Nephron progenitor cell (in vitro differentiated cells): ENCODE measurements at regions not wholly inside any gene's neighbourhood (a gene's known extent, or its start where the extent isn't known, plus 50 kb on each side); places are given as distances from the start of the nearest gene placed in this dataset.

Experiments used
- DNase-seq: peaks from one replicate; pipeline ENCODE4 v3.0.0; 2021
- H3K27ac Mint-ChIP-seq: 2 replicates; pipeline ENCODE4 v1.8.0; 2021; ENCODE audit warnings: mild to moderate bottlenecking, moderate library complexity, mixed read lengths
- H3K27me3 Mint-ChIP-seq: 2 replicates; pipeline ENCODE4 v1.8.0; 2021; ENCODE audit warnings: mild to moderate bottlenecking, low read depth, mixed read lengths; ENCODE audit not compliant: poor library complexity
- H3K36me3 Mint-ChIP-seq: 2 replicates; pipeline ENCODE4 v1.8.0; 2021; ENCODE audit warnings: low read depth, mixed read lengths
- H3K4me1 Mint-ChIP-seq: 2 replicates; pipeline ENCODE4 v1.8.0; 2021; ENCODE audit warnings: mixed read lengths
- H3K4me3 Mint-ChIP-seq: 2 replicates; pipeline ENCODE4 v1.8.0; 2021; ENCODE audit warnings: mild to moderate bottlenecking, moderate library complexity, mixed read lengths
- H3K9me3 Mint-ChIP-seq: 2 replicates; pipeline ENCODE4 v1.8.0; 2021; ENCODE audit warnings: mild to moderate bottlenecking, moderate library complexity, mixed read lengths
- TF ChIP-seq, protein P1 (sequence below): fragments of 200-600 bp; sonication (generic); IDR thresholded peaks from 2 replicates; pipeline ENCODE4 v1.5.0; 2021; ENCODE audit warnings: antibody characterized with exemption

DNA sequence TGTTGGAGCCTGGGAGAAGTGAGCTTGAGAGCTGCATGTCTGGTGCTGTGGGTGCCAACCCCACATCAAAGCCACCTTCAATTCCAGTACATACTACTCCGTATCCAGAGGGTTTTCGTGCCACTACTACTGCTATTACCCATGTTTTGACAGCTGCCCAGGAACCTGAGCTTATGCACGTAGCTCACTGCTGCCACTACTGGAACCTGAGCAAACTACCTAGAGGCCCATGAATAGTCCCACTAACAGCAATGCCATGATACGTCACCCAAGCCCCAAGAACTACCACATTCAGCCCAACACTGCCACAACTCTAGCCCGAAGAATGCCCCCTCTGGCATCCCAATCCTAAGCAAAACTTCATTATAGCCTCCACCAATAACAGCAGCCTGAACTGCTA is 215.2 kb upstream of the BCHE start:
- H3K4me3 Mint-ChIP-seq = no peak overlapping the region
- DNase-seq = no peak
- no peaks in the 10 kb centered on the region for H3K4me1 Mint-ChIP-seq
- H3K27ac Mint-ChIP-seq = no peak overlapping the region
- no peaks in the 10 kb centered on the region for H3K36me3 Mint-ChIP-seq
- no peaks in the 10 kb centered on the region for H3K27me3 Mint-ChIP-seq
- TF ChIP-seq, protein P1, sequence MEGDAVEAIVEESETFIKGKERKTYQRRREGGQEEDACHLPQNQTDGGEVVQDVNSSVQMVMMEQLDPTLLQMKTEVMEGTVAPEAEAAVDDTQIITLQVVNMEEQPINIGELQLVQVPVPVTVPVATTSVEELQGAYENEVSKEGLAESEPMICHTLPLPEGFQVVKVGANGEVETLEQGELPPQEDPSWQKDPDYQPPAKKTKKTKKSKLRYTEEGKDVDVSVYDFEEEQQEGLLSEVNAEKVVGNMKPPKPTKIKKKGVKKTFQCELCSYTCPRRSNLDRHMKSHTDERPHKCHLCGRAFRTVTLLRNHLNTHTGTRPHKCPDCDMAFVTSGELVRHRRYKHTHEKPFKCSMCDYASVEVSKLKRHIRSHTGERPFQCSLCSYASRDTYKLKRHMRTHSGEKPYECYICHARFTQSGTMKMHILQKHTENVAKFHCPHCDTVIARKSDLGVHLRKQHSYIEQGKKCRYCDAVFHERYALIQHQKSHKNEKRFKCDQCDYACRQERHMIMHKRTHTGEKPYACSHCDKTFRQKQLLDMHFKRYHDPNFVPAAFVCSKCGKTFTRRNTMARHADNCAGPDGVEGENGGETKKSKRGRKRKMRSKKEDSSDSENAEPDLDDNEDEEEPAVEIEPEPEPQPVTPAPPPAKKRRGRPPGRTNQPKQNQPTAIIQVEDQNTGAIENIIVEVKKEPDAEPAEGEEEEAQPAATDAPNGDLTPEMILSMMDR = no peak
- no peaks in the 10 kb centered on the region for H3K9me3 Mint-ChIP-seq

GRCh38 chr3:166029507-166029906 is 192.3 kb upstream of the BCHE start:
- no peaks in the 10 kb centered on the region for H3K4me1 Mint-ChIP-seq

GRCh38 chr3:166013073-166013679 is 176.0 kb upstream of the BCHE start:
- Mint-ChIP-seq H3K36me3 (no peaks in the 10 kb centered on the region), H3K4me1 (no peaks in the 10 kb centered on the region), H3K9me3 (no peaks in the 10 kb centered on the region), H3K27me3 (no peaks in the 10 kb centered on the region), H3K27ac (no peak overlapping the region), H3K4me3 (no peak overlapping the region)
- TF ChIP-seq, protein P1 = peak; percentile 62
- DNase-seq = peak; percentile 16

More at GRCh38 chr3:166029507-166029906, 192.3 kb upstream of the BCHE start:
- Mint-ChIP-seq H3K9me3 (peaks cover 18% of the 10 kb centered on the region), H3K36me3 (no peaks in the 10 kb centered on the region), H3K4me3 (no peak overlapping the region), H3K27ac (no peak overlapping the region), H3K27me3 (no peaks in the 10 kb centered on the region)
- DNase-seq = no peak
- TF ChIP-seq, protein P1 = no peak

DNA sequence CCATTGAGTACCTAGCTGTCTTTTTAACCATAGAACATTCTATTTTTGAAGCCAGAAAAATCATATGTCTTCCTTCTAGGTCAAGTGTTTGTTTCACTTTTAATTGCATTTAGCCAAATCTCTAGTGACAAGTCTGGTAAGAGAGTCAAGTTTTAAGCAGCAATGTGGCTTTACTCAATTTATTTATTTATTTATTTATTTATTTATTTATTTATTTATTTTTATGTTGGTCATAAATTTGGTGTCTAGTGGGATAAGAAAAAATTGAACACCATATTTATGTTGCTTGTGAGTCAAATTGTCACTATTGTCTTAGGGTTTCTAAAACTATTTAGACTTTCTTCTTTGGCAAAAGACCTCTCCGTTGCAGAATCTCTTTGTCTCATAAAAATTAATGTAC is 174.5 kb upstream of the BCHE start:
- H3K36me3 Mint-ChIP-seq = no peaks in the 10 kb centered on the region

GRCh38 chr3:166005126-166005525 is 167.9 kb upstream of the BCHE start:
- Mint-ChIP-seq H3K27me3 (no peaks in the 10 kb centered on the region), H3K36me3 (no peaks in the 10 kb centered on the region), H3K4me1 (no peaks in the 10 kb centered on the region), H3K4me3 (no peak overlapping the region), H3K9me3 (peaks cover 14% of the 10 kb centered on the region), H3K27ac (no peak overlapping the region)
- DNase-seq = no peak
- TF ChIP-seq, protein P1 = no peak

More for the DNA sequence above, 174.5 kb upstream of the BCHE start:
- H3K27me3 Mint-ChIP-seq = no peaks in the 10 kb centered on the region
- H3K9me3 Mint-ChIP-seq = peaks cover 12% of the 10 kb centered on the region
- DNase-seq = no peak
- H3K4me3 Mint-ChIP-seq = no peak overlapping the region
- no peak overlapping the region for H3K27ac Mint-ChIP-seq
- H3K4me1 Mint-ChIP-seq = no peaks in the 10 kb centered on the region
- TF ChIP-seq, protein P1 = no peak

- Mint-ChIP-seq H3K4me1 (no peaks in the 10 kb centered on the region), H3K27ac (no peak overlapping the region), H3K36me3 (no peaks in the 10 kb centered on the region), H3K4me3 (no peak overlapping the region), H3K9me3 (no peaks in the 10 kb centered on the region), H3K27me3 (no peaks in the 10 kb centered on the region)
- DNase-seq = no peak
- TF ChIP-seq, protein P1 = no peak
Observed at GRCh38 chr3:165994293-165994692, 157.1 kb upstream of the BCHE start.
